A673 (cell line): ENCODE measurements at regions not wholly inside any gene's neighbourhood (a gene's known extent, or its start where the extent isn't known, plus 50 kb on each side); places are given as distances from the start of the nearest gene placed in this dataset.

Source experiments
- BruUV-seq: library from RNA; stranded (reverse); fragments of 400-500 nt; replicated peaks from 2 replicates; lab custom pipeline; 2021; lab: Mats Ljungman, UMichigan
- CTCF ChIA-PET: fragments of 300-600 bp; sonication (Branson Sonifier 250); formaldehyde crosslinking; loops from one replicate; lab custom pipeline; 2022; ENCODE audit warnings: antibody characterized with exemption; lab: Charles Lee
- POLR2A ChIA-PET: fragments of 300-600 bp; sonication (Branson Sonifier 250); formaldehyde crosslinking; loops from one replicate; lab custom pipeline; 2022; ENCODE audit warnings: antibody characterized with exemption; ENCODE audit not compliant: low non-redundant PET; lab: Charles Lee
- DNase-seq: peaks from one replicate; pipeline ENCODE4 v3.0.0-alpha.2; 2015; ENCODE audit warnings: low spot score
- H3K27ac ChIP-seq: fragments of 200-600 bp; sonication (generic); 2 replicates; pipeline ENCODE4 v1.5.1; 2016; ENCODE audit warnings: mixed run types, low read depth, mild to moderate bottlenecking, mixed read lengths, antibody characterized with exemption, low read length; ENCODE audit not compliant: poor library complexity, severe bottlenecking
- H3K27me3 ChIP-seq: fragments of 200-600 bp; sonication (generic); replicated peaks from 2 replicates; pipeline ENCODE4 v1.6.1; 2017; ENCODE audit warnings: mixed run types, low read depth, mild to moderate bottlenecking, mixed read lengths, antibody characterized with exemption, low read length; ENCODE audit not compliant: insufficient read depth, poor library complexity
- H3K36me3 ChIP-seq: fragments of 200-600 bp; sonication (generic); 2 replicates; pipeline ENCODE4 v1.6.1; 2016; ENCODE audit warnings: mixed run types, mild to moderate bottlenecking, mixed read lengths, antibody characterized with exemption, low read length; ENCODE audit not compliant: insufficient read depth, poor library complexity, severe bottlenecking
- H3K4me1 ChIP-seq: fragments of 200-600 bp; sonication (generic); 2 replicates; pipeline ENCODE4 v1.6.1; 2017; ENCODE audit warnings: mixed run types, mild to moderate bottlenecking, mixed read lengths, antibody characterized with exemption, low read length; ENCODE audit not compliant: insufficient read depth, poor library complexity, severe bottlenecking
- H3K4me3 ChIP-seq: fragments of 200-600 bp; sonication (generic); 2 replicates; pipeline ENCODE4 v1.5.1; 2016; ENCODE audit warnings: low read depth, mixed run types, mild to moderate bottlenecking, mixed read lengths, low read length; ENCODE audit not compliant: poor library complexity, severe bottlenecking
- H3K9me3 ChIP-seq: fragments of 200-600 bp; sonication (generic); 2 replicates; pipeline ENCODE4 v1.6.1; 2016; ENCODE audit warnings: mixed run types, low read depth, mild to moderate bottlenecking, mixed read lengths, antibody characterized with exemption, low read length; ENCODE audit not compliant: poor library complexity, severe bottlenecking
- EZH2 ChIP-seq: fragments of 200-600 bp; sonication (generic); IDR thresholded peaks from 2 replicates; pipeline ENCODE4 v1.6.1; 2017; ENCODE audit warnings: borderline replicate concordance, low read depth, mild to moderate bottlenecking, mixed read lengths, antibody characterized with exemption, low read length; ENCODE audit not compliant: poor library complexity, severe bottlenecking
- intact Hi-C: fragments of 100-400 bp; cut with micrococcal nuclease; formaldehyde crosslinking; loops from one replicate; pipeline ENCODE4 v1.10.0; 2022; ENCODE audit not compliant: unreplicated experiment
- TF ChIP-seq, protein P1 (sequence below): fragments of 300-800, 200-600 bp; sonication (generic); conservative IDR thresholded peaks from 2 replicates; pipeline ENCODE4 v1.5.1; 2017; ENCODE audit warnings: low read depth, mild to moderate bottlenecking, antibody characterized with exemption, low read length, moderate library complexity, mixed read lengths

GRCh38 chr3:161427347-161427746 is 56.0 kb upstream of the SPTSSB start:
- Histone ChIP-seq H3K4me3 (no peak overlapping the region), H3K36me3 (no peaks in the 10 kb centered on the region), H3K27me3 (no peaks in the 10 kb centered on the region), H3K27ac (no peak overlapping the region), H3K9me3 (no peaks in the 10 kb centered on the region), H3K4me1 (no peaks in the 10 kb centered on the region)
- CTCF ChIA-PET = no interaction called here
- no peak for DNase-seq
- TF ChIP-seq, protein P1, sequence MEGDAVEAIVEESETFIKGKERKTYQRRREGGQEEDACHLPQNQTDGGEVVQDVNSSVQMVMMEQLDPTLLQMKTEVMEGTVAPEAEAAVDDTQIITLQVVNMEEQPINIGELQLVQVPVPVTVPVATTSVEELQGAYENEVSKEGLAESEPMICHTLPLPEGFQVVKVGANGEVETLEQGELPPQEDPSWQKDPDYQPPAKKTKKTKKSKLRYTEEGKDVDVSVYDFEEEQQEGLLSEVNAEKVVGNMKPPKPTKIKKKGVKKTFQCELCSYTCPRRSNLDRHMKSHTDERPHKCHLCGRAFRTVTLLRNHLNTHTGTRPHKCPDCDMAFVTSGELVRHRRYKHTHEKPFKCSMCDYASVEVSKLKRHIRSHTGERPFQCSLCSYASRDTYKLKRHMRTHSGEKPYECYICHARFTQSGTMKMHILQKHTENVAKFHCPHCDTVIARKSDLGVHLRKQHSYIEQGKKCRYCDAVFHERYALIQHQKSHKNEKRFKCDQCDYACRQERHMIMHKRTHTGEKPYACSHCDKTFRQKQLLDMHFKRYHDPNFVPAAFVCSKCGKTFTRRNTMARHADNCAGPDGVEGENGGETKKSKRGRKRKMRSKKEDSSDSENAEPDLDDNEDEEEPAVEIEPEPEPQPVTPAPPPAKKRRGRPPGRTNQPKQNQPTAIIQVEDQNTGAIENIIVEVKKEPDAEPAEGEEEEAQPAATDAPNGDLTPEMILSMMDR = no peak
- no peak for TF ChIP-seq EZH2
- intact Hi-C loops = loop anchor here (10.0 kb wide), 4 partner anchors 503 to 993 kb away; partner anchors contain the start of gene ARL14
- POLR2A ChIA-PET = interaction anchor here (0.7 kb wide), 1 partner anchor 17 kb away, joined by 4 read pairs; no protein-coding TSS in a partner anchor
- BruUV-seq = no TSS peak

- no TSS peak for BruUV-seq
- intact Hi-C loops = loop anchor here (10.0 kb wide), 4 partner anchors 502 to 992 kb away; partner anchors contain the start of gene ARL14
Measured at GRCh38 chr3:161426758-161427157, 55.4 kb upstream of the SPTSSB start.

DNA sequence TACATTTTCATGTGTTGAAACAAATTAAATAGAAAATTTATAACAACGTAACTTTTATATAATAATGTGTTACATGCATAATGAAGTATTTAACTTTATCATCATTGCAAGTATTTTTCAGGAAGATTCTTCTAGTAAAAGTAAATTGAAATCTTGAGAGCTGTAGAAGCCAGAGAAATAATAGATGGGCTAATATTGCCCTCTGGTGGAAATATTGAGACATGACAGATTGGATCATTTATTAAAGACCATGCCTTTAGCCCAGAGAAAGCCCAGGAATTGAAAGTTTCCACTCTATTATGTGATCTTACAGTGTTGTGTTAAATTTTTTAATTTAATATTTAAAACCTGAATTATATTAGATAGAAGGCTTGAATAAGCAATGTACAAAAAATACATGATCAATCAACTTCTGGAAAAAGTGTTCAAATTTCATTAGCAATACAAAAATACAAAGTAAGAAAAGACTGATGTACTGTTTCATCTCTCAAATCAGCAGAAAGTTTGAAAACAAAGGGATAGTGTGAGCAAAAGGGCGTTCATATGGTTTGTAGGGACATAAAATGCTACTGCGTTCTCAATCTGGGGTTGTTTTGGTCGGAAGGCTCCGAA is 52.7 kb upstream of the SPTSSB start:
- Histone ChIP-seq H3K27me3 (no peaks in the 10 kb centered on the region), H3K4me3 (no peak overlapping the region), H3K27ac (no peak overlapping the region), H3K36me3 (no peaks in the 10 kb centered on the region), H3K9me3 (no peaks in the 10 kb centered on the region), H3K4me1 (no peaks in the 10 kb centered on the region)
- DNase-seq = peak; percentile 64
- intact Hi-C loops = loop anchor here (2.0 to 10.0 kb wide), 5 partner anchors 149 to 989 kb away; partner anchors contain the start of gene ARL14
- CTCF ChIA-PET = no interaction called here
- no TSS peak for BruUV-seq
- POLR2A ChIA-PET = no interaction called here
- no peak for TF ChIP-seq EZH2
- TF ChIP-seq, protein P1 = peak; percentile 72

More at GRCh38 chr3:161426758-161427157, 55.4 kb upstream of the SPTSSB start:
- ChIA-PET POLR2A (interaction anchor here (0.7 kb wide), 1 partner anchor 17 kb away, joined by 4 read pairs; no protein-coding TSS in a partner anchor), CTCF (no interaction called here)
- Histone ChIP-seq H3K27ac (no peak overlapping the region), H3K4me1 (no peaks in the 10 kb centered on the region), H3K9me3 (no peaks in the 10 kb centered on the region), H3K36me3 (no peaks in the 10 kb centered on the region), H3K27me3 (no peaks in the 10 kb centered on the region), H3K4me3 (no peak overlapping the region)
- DNase-seq = no peak
- TF ChIP-seq EZH2 = no peak
